HG02938 (cell line): ENCODE measurements at regions not wholly inside any gene's neighbourhood (a gene's known extent, or its start where the extent isn't known, plus 50 kb on each side); places are given as distances from the start of the nearest gene placed in this dataset.

ENCODE experiments used
- ATAC-seq: cut with Tn5 transposase; IDR thresholded peaks from one replicate; pipeline ENCODE4 v1.9.1; 2021; ENCODE audit warnings: mild to moderate bottlenecking, moderate library complexity; ENCODE audit not compliant: unreplicated experiment

- ATAC-seq = no peak
Observed at GRCh38 chrX:9147086-9147485, 113.2 kb upstream of the FAM9B start.

- ATAC-seq = no peak
Observed at GRCh38 chrX:9147726-9148125, 113.8 kb upstream of the FAM9B start.

DNA sequence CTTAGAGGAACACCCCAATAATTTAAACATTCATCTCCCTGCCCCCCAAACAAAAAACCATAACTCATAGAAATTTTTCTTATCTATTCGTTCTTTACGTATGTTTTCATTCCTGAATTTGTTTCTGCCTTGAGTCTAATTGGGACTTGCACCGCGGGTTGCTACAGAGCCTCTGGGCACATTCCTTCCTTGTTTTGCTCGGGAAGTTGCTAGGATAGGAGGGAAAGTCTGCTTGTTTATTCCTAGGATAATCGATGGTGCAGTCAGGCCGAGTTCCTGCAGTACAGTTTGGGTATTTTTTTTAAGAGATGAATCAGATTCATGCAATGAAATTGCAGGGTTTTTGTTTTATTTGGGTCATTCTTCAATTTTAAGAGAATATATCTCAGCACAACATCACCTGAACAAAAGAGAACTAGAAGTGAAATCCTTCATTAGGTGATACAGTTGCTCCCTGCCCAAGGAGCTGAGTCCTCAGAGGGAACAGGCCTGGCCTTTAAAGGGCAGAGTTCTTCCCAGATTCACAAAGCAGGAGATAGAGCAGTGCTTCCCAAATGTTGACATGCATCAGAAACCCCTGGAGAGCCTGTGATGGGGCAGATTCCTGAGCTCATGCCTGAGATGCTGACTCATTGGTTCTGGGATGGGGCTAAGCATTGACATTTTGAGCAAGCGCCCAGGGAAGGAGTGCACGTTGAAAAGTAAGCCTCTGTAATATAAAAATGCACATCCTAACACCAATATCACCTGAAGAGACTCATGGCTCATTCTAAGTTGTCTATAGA, 114.9 kb upstream of the FAM9B start:
- no peak for ATAC-seq

- ATAC-seq = no peak
Observed at GRCh38 chrX:9149501-9150245, 115.7 kb upstream of the FAM9B start.

GRCh38 chrX:9151772-9152307, 117.9 kb upstream of the FAM9B start:
- ATAC-seq = no peak

DNA sequence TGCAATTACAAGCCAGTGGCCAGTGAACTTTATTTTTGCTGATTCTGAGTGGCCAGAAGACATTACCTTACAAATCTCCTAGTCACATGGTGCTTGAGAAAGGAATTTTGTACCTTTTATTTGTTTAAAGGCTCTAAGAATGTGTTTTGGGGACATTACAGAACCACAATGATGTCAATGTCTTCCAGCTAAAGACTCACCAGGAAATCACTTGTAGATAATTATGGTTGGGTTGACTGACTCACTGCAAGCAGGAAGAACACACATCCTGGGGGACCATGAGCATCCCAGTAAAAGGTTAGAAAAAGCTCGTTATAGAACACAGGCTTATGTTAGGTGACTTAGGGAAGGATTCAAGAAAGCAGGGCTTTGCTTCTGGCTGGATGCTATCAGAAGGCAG, 119.4 kb upstream of the FAM9B start:
- ATAC-seq = no peak

GRCh38 chrX:9158611-9159010, 124.7 kb upstream of the FAM9B start:
- no peak for ATAC-seq

DNA sequence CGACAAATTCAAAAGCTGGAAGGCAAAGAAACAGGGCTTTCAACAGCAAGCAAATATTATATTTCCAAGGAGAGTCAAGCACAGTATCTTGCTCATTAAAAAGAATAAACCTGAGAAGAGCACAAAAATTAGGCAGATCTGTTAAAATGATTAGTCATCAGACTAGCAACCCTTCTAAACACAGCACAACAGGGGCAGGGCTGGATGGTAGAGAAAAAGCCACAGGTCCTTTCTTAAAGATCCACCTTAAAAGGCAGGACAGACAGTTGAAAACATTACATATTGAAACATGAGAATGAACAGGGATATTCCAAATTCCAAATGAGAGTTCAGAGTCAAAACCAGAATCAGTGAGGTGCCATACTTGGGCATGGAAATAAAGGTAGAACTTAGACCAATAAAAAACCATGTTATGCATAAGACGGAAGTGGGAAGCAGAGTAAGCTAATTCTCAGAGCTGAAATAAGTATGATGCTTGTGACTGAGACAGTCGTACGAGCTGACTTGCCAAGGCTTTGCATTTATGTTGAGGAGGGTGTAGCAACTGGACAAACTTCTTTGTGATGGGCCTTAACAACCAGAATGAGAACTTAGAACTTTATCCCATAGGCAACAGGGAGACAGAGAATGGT, 126.9 kb upstream of the FAM9B start:
- no peak for ATAC-seq

DNA sequence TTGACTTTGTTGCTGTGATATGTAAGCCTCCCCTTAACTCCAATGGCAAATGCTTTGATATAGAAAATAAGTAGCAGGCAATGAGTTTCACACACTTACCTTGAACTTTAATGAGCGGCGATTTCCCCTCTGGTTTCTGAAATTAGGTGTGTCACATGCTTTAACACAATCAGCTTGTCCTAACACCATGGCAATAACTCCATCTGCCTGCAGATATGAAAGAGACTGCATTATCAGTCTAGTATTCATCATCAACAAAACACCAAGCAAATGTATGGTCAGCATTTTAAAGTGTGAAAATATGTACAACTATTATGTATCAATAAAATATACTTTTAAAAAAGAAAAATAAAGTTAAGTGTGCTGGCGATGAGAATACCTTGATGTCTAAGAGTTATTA, 128.8 kb upstream of the FAM9B start:
- ATAC-seq = no peak

DNA sequence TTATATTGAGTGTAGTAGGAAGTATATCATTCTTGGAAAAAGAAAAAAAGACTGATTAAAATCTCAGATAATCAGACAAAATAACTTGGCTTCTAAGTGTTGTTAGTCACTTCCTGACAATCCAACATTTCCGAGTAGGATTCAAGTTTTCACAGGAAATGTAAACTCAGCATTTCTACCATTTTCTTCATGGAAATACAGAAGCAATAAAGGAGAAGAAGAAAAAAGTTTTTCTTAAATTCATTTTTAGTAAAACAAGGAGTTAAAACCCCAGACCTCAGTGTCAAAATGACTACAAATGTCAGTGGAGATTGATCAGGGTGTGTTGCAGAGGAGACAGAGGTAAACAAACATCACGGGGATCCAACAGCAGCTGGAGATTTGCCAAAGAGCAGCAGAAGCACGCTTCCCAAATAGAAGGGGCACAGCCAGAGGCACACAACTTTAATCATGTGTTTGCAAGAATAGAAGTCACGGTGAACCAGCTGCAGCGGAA, 129.3 kb upstream of the FAM9B start:
- no peak for ATAC-seq

DNA sequence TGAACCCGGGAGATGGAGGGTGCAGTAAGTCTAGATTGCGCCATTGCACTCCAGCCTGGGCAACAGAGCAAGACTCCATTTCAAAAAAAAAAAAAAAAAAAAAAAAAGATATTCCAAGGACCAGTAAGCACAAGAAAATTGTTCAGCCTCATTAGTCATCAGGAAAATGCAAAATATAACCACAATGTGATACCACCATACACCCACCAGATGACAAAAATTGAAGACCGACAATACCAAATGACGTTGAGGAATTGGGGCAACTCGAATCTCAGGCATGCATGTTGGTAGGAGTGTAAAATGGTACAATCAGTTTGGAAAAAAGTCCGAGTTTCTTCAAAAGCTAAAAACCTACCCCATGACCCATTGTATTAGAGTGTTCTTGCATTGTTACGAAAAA, 130.2 kb upstream of the FAM9B start:
- no peak for ATAC-seq

- no peak for ATAC-seq
Observed at GRCh38 chrX:9164533-9165426, 130.9 kb upstream of the FAM9B start.

- no peak for ATAC-seq
Observed at GRCh38 chrX:9166584-9166944, 132.6 kb upstream of the FAM9B start.

- no peak for ATAC-seq
Observed at GRCh38 chrX:9171841-9172463, 138.0 kb upstream of the FAM9B start.

DNA sequence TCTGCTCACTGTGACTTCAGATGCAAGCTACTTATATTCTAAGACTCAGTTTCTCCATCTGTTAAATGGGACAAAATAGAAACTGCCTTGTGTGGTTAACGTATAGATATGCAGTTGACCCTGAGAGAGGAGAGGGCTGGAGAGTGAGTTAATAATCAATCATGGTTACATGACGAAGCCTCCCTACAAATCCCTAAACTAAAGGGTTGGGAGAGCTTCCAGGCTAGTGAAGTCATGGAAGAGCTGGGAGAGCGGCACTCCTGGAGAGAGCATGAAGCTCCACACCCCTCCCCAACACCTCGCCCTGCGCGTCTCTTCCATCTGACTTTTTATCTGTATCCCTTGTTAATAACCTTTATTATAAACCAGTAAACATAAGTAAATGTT, 138.5 kb upstream of the FAM9B start:
- no peak for ATAC-seq

DNA sequence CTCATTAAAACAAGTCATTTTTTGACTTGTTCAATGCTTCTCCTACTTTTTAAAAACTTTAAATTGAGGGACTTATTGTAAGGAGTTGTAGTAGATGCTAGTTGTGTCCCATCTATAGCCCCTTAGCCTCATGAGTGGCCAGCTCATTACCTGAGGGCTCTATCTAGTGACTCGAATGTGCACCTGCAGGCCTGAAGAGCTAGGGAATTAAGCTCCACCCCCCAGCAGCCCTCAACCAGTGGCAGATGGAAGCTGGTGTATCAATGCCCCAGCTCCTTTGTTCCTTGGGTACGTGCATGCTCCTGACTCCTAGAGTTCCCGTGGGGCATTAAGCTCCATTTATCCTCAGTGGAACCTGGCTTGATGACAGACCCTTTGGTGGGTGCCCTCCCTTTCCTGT, 146.7 kb upstream of the FAM9B start:
- no peak for ATAC-seq

- ATAC-seq = no peak
Observed at GRCh38 chrX:9182041-9182440, 148.1 kb upstream of the FAM9B start.

DNA sequence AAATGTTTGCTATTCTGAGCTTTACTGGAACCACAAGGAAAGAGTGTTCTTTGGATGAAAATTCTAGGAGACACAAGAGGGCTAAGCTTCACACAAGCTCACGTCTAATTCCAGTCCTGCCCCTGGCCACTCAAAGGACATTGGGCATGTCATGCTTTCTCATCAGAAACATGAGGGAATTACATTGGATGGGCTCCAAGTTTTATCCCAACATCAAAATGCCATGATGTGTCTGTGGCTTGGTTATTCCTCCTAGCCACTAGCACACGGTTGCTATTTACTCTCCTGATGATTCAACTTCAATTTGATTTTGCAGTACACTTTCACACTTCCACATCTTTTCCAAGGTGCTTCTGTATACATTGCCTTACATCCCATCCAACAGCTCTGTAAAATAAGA, 149.6 kb upstream of the FAM9B start:
- no peak for ATAC-seq

DNA sequence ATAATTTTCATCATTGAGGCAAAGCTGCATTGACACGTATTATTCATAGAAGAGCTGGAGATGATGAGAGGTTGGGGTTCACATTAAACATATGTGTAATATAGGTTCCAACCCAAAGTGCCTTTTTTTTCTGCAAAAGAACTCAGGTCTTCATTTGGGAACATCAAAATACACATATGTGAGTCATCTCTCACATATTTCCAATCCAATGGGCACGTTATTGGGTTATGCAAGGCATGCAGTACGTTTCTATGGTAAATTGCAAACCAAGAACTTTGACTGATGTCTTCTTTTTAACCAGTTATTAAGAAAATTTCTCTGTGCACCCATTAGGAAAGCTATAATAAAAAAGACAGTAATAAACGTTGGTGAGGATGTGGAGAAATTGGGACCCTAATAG, 150.3 kb upstream of the FAM9B start:
- no peak for ATAC-seq

DNA sequence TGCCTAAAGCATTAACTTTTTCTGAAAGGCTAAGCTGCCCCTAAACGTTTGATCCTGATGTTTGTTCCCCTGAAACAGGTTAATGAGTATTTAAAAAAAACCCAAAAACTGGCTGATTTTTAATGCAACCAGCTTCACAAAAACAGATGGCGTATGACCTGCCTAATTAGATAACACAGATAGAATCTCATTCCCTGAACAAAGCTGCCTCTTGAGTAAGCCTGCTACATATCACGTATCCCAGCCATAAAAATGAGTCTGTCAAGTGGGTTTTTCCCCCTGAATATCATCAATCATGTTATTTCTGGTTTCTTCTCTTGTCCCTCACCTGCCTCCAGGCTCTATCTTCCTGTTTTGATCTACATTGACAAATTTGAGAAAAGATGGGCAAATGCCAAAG, 154.2 kb upstream of the FAM9B start:
- no peak for ATAC-seq
